OCI-LY7 (cell line): ENCODE measurements at regions not wholly inside any gene's neighbourhood (a gene's known extent, or its start where the extent isn't known, plus 50 kb on each side); places are given as distances from the start of the nearest gene placed in this dataset.

ENCODE experiments used
- BruUV-seq: library from RNA; stranded (reverse); fragments of 400-500 nt; replicated peaks from 2 replicates; lab custom pipeline; 2021; lab: Mats Ljungman, UMichigan
- CTCF ChIA-PET: fragments of 300-600 bp; sonication (Branson Sonifier 250); formaldehyde crosslinking; loops from one replicate; lab custom pipeline; 2022; ENCODE audit warnings: antibody characterized with exemption; ENCODE audit not compliant: unreplicated experiment; lab: Charles Lee
- POLR2A ChIA-PET: fragments of 300-600 bp; sonication (Branson Sonifier 250); formaldehyde crosslinking; loops from one replicate; lab custom pipeline; 2022; ENCODE audit warnings: antibody characterized with exemption; lab: Charles Lee
- DNase-seq: peaks from one replicate; pipeline ENCODE4 v3.0.0-alpha.2; 2015; ENCODE audit warnings: low spot score
- H2AFZ ChIP-seq: fragments of 200-600 bp; sonication (generic), shearing (Covaris generic); 2 replicates; pipeline ENCODE4 v1.6.1; 2014; ENCODE audit warnings: mild to moderate bottlenecking, antibody characterized with exemption, low read length, moderate library complexity
- H3K27ac ChIP-seq: fragments of 200-600 bp; sonication (generic); 2 replicates; pipeline ENCODE4 v1.5.1; 2014; ENCODE audit warnings: mixed run types, low read depth, mild to moderate bottlenecking, moderate library complexity, low read length, inconsistent platforms; ENCODE audit not compliant: poor library complexity, severe bottlenecking
- H3K36me3 ChIP-seq: fragments of 200-600 bp; sonication (generic); 2 replicates; pipeline ENCODE4 v1.6.1; 2014; ENCODE audit warnings: mild to moderate bottlenecking, antibody characterized with exemption, low read length, moderate library complexity, mixed read lengths; ENCODE audit not compliant: insufficient read depth
- H3K4me1 ChIP-seq: fragments of 200-600 bp; sonication (generic); 2 replicates; pipeline ENCODE4 v1.5.1; 2014; ENCODE audit warnings: mild to moderate bottlenecking, low read length; ENCODE audit not compliant: insufficient read depth, poor library complexity, severe bottlenecking
- H3K4me2 ChIP-seq: fragments of 200-600 bp; sonication (generic); 2 replicates; pipeline ENCODE4 v1.6.1; 2014; ENCODE audit warnings: mild to moderate bottlenecking, low read length
- H3K4me3 ChIP-seq: fragments of 200-600 bp; sonication (generic); 2 replicates; pipeline ENCODE4 v1.5.1; 2014; ENCODE audit warnings: mild to moderate bottlenecking, low read depth, low read length; ENCODE audit not compliant: poor library complexity, severe bottlenecking
- H3K79me2 ChIP-seq: fragments of 200-600 bp; sonication (generic); 2 replicates; pipeline ENCODE4 v1.6.1; 2016; ENCODE audit warnings: low read depth, mild to moderate bottlenecking, low read length, moderate library complexity, mixed read lengths; ENCODE audit not compliant: insufficient read depth
- H3K9me2 ChIP-seq: fragments of 200-600 bp; sonication (generic); 2 replicates; pipeline ENCODE4 v1.6.1; 2016; ENCODE audit warnings: mild to moderate bottlenecking, low read length, mixed read lengths; ENCODE audit not compliant: insufficient read depth
- H3K9me3 ChIP-seq: fragments of 200-600 bp; sonication (generic); 2 replicates; pipeline ENCODE4 v1.6.1; 2014; ENCODE audit warnings: mild to moderate bottlenecking, mixed run types, low read length, mixed read lengths
- H4K20me1 ChIP-seq: fragments of 200-600 bp; sonication (generic); 2 replicates; pipeline ENCODE4 v1.6.1; 2014; ENCODE audit warnings: mild to moderate bottlenecking, antibody characterized with exemption, low read length, moderate library complexity, mixed read lengths; ENCODE audit not compliant: insufficient read depth
- EZH2phosphoT487 ChIP-seq: fragments of 200-600 bp; sonication (generic); IDR thresholded peaks from 2 replicates; pipeline ENCODE4 v1.6.1; 2018; ENCODE audit warnings: low read depth, borderline replicate concordance, mild to moderate bottlenecking, mixed run types, antibody characterized with exemption, low read length, moderate library complexity, mixed read lengths
- intact Hi-C: fragments of 100-400 bp; cut with micrococcal nuclease; formaldehyde crosslinking; loops from one replicate; pipeline ENCODE4 v1.10.0; 2022; ENCODE audit not compliant: unreplicated experiment
- TF ChIP-seq, protein P1 (sequence below): fragments of 200-600 bp; sonication (generic); conservative IDR thresholded peaks from 2 replicates; pipeline ENCODE4 v1.5.1; 2014; ENCODE audit warnings: mild to moderate bottlenecking, antibody characterized with exemption, low read length, moderate library complexity, mixed read lengths

DNA sequence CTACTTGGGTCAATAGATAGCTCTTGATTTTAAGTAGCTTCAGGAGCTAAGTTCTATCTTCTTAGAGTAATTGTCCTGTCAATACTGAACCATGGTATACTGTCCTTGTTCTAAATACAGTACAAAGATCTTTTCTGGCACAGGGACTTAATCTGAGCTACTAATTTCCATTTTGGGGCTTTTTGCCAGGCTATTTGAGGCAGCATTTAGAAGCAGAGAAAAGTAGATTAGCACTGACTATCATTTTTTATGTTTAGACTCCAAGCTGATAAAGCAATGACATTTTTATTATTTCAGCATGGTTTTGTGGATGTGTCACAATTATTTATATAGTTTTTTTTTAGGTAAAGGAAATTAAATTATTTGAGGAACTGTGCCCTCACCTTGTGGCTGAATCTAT lies 163.2 kb downstream of the FAT3 start:
- Histone ChIP-seq H2AFZ (no peak overlapping the region), H3K79me2 (no peaks in the 10 kb centered on the region), H3K4me3 (no peak overlapping the region), H4K20me1 (no peaks in the 10 kb centered on the region), H3K4me2 (no peak overlapping the region), H3K27ac (no peak overlapping the region), H3K9me3 (no peaks in the 10 kb centered on the region), H3K9me2 (no peaks in the 10 kb centered on the region), H3K36me3 (no peaks in the 10 kb centered on the region), H3K4me1 (no peaks in the 10 kb centered on the region)
- ChIA-PET CTCF (no interaction called here), POLR2A (no interaction called here)
- TF ChIP-seq EZH2phosphoT487: no peak
- TF ChIP-seq, protein P1, sequence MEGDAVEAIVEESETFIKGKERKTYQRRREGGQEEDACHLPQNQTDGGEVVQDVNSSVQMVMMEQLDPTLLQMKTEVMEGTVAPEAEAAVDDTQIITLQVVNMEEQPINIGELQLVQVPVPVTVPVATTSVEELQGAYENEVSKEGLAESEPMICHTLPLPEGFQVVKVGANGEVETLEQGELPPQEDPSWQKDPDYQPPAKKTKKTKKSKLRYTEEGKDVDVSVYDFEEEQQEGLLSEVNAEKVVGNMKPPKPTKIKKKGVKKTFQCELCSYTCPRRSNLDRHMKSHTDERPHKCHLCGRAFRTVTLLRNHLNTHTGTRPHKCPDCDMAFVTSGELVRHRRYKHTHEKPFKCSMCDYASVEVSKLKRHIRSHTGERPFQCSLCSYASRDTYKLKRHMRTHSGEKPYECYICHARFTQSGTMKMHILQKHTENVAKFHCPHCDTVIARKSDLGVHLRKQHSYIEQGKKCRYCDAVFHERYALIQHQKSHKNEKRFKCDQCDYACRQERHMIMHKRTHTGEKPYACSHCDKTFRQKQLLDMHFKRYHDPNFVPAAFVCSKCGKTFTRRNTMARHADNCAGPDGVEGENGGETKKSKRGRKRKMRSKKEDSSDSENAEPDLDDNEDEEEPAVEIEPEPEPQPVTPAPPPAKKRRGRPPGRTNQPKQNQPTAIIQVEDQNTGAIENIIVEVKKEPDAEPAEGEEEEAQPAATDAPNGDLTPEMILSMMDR: no peak
- intact Hi-C loops: no loop called here
- DNase-seq: no peak
- no TSS peak for BruUV-seq

DNA sequence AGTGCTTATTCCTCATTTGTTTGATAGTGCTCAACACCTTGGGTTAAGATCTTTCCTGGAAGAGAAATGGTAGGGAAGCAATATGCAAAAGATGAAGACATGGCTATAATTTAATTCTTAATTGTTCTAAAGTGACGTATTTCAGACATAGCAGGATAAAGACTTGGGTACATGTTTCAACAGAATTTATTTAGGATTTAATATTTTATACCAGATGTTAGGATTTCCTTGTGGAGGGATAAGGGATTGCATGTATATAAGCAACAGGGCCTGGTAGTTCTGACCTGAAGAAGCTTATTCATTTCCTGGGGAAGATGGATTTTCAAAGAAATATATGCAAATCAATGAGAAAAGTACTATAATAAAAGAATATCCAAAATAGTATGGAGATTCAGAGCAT lies 163.8 kb downstream of the FAT3 start:
- Histone ChIP-seq H3K4me3 (no peak overlapping the region), H3K9me2 (no peaks in the 10 kb centered on the region), H3K36me3 (no peaks in the 10 kb centered on the region), H3K27ac (no peak overlapping the region), H3K4me2 (no peak overlapping the region), H3K9me3 (no peaks in the 10 kb centered on the region), H3K79me2 (no peaks in the 10 kb centered on the region), H2AFZ (no peak overlapping the region), H3K4me1 (no peaks in the 10 kb centered on the region), H4K20me1 (no peaks in the 10 kb centered on the region)
- BruUV-seq: no TSS peak
- TF ChIP-seq, protein P1: no peak; the same call in 1 of the 2 replicates
- TF ChIP-seq EZH2phosphoT487: no peak
- no peak for DNase-seq
- ChIA-PET CTCF (no interaction called here), POLR2A (no interaction called here)
- intact Hi-C loops: no loop called here

DNA sequence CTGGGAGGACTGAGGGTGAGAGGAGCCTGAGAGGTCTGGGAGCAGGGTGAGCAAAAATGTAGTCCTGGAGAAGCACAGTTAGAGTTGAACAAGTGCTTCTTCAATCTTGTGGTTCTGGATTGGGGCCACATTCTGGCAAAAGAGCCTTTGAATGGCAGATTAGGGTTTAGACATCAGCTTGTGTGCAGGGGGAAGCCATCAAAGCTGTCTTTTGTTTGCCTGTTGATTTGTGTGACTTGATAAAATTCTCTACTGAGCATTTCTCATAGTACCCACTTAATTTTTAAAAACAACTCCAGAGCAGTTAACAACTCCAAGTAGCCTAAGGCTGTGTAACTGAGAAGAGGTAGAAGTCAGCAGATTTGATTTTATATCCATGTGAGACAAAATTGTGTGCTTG lies 166.2 kb downstream of the FAT3 start:
- Histone ChIP-seq H4K20me1 (no peaks in the 10 kb centered on the region), H3K4me3 (no peak overlapping the region), H3K4me2 (no peak overlapping the region), H3K9me3 (no peaks in the 10 kb centered on the region), H2AFZ (no peak overlapping the region), H3K79me2 (no peaks in the 10 kb centered on the region), H3K36me3 (no peaks in the 10 kb centered on the region), H3K9me2 (no peaks in the 10 kb centered on the region), H3K4me1 (no peaks in the 10 kb centered on the region), H3K27ac (no peak overlapping the region)
- CTCF ChIA-PET: no interaction called here
- no peak for DNase-seq
- TF ChIP-seq, protein P1: no peak
- no peak for TF ChIP-seq EZH2phosphoT487
- no TSS peak for BruUV-seq
- POLR2A ChIA-PET: no interaction called here
- intact Hi-C loops: no loop called here
